SU-DHL-6 (cell line): ENCODE measurements at regions not wholly inside any gene's neighbourhood (a gene's known extent, or its start where the extent isn't known, plus 50 kb on each side); places are given as distances from the start of the nearest gene placed in this dataset.

Experiments used
- CTCF ChIP-seq: fragments of 200-600 bp; sonication (generic); IDR thresholded peaks from one replicate; pipeline ENCODE4 v1.5.1; 2017; ENCODE audit warnings: antibody characterized with exemption, mild to moderate bottlenecking, low read length, moderate library complexity; ENCODE audit not compliant: insufficient read depth, poor library complexity, severe bottlenecking
- EZH2phosphoT487 ChIP-seq: fragments of 200-600 bp; sonication (generic), shearing (Covaris generic); conservative IDR thresholded peaks from 2 replicates; pipeline ENCODE4 v1.6.1; 2018; ENCODE audit warnings: mild to moderate bottlenecking, antibody characterized with exemption, low read length, moderate library complexity, mixed read lengths

GRCh38 chr6:74657011-74657410 is 548.8 kb downstream of the COL12A1 start:
- TF ChIP-seq CTCF (no peak), EZH2phosphoT487 (no peak)
